ENCODE measurements at regions not wholly inside any gene's neighbourhood (a gene's known extent, or its start where the extent isn't known, plus 50 kb on each side); places are given as distances from the start of the nearest gene placed in this dataset.

- no peak for TF ChIP-seq CTCF (IDR thresholded peaks at IDR 0.05)
- no peak for TF ChIP-seq ATF2 (CRISPR knock-in tag; IDR thresholded peaks at IDR 0.05; ENCODE audit: borderline replicate concordance, low read depth)
- TF ChIP-seq ZNF416 (CRISPR knock-in tag; IDR thresholded peaks at IDR 0.05): no peak
- no peak for TF ChIP-seq E2F1 (CRISPR knock-in tag; IDR thresholded peaks at IDR 0.05)
- TF ChIP-seq ZNF121 (CRISPR knock-in tag; IDR thresholded peaks at IDR 0.05): no peak
- TF ChIP-seq NFE2L1 (CRISPR knock-in tag; IDR thresholded peaks at IDR 0.05): no peak
- TF ChIP-seq SP1 (CRISPR knock-in tag; conservative IDR thresholded peaks at IDR 0.05): no peak
These were observed 125.6 kb upstream of the SLCO6A1 start for GRCh38 chr5:102624405-102624804.

All from WTC11 (cell line).